Dermis blood vessel endothelial cell (primary cell): ENCODE measurements at regions not wholly inside any gene's neighbourhood (a gene's known extent, or its start where the extent isn't known, plus 50 kb on each side); places are given as distances from the start of the nearest gene placed in this dataset.

Source experiments
- DNase-seq: peaks from one replicate; pipeline ENCODE4 v3.0.0; 2010

GRCh38 chr7:157482517-157483087 lies 145.8 kb downstream of the DNAJB6 start:
- no peak for DNase-seq

- DNase-seq = no peak
These were observed 146.7 kb downstream of the DNAJB6 start for GRCh38 chr7:157483515-157483914.

- DNase-seq = no peak
These were observed 147.2 kb downstream of the DNAJB6 start for GRCh38 chr7:157483971-157484410.

GRCh38 chr7:157484411-157485081 lies 147.7 kb downstream of the DNAJB6 start:
- no peak for DNase-seq

GRCh38 chr7:157485361-157485831 lies 148.6 kb downstream of the DNAJB6 start:
- DNase-seq = no peak

- no peak for DNase-seq
These were observed 149.4 kb downstream of the DNAJB6 start for GRCh38 chr7:157486007-157486755.

GRCh38 chr7:157487046-157487770 lies 150.4 kb downstream of the DNAJB6 start:
- no peak for DNase-seq

- DNase-seq = no peak
These were observed 151.5 kb downstream of the DNAJB6 start for GRCh38 chr7:157488281-157488680.

GRCh38 chr7:157488966-157489365 lies 152.2 kb downstream of the DNAJB6 start:
- DNase-seq = no peak
